Fibroblast of lung (primary cell): ENCODE measurements at regions not wholly inside any gene's neighbourhood (a gene's known extent, or its start where the extent isn't known, plus 50 kb on each side); places are given as distances from the start of the nearest gene placed in this dataset.

Experiments
- EZH2 ChIP-seq: IDR thresholded peaks from 2 replicates; pipeline ENCODE4 v1.5.1; 2012; ENCODE audit warnings: low read length, control low read depth, mild to moderate bottlenecking; ENCODE audit errors: missing control alignments
- TF ChIP-seq, protein P1 (sequence below), 2 donors: IDR thresholded peaks in 1 of 2; conservative IDR thresholded peaks in 1 of 2; 1 replicate in 1 of 2; 2 replicates in 1 of 2; pipeline ENCODE4 v1.5.1; 2011 to 2012; ENCODE audit warnings: low read length in 2 of 2, control low read depth in 1 of 2, inconsistent platforms in 1 of 2, low read depth in 1 of 2, mild to moderate bottlenecking in 1 of 2

DNA sequence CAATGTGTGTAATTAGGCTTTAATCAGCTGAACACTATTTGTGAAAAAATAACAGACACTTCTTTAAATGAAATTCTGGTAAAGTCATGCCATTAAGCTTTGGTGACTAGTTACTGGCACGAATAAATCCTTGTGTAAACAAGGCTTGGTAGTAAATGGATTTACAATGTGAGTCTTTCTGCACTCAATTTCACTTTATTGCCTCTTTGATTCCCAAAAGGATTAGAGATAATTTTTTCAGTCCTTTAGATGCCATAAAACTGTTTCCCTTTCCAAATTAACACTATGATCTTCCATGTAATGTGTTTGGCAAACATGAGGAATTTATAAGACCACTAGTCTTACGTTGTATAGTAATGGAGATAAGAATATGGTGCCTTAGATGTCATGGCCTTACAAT is 339.5 kb upstream of the DNAJC19 start:
- TF ChIP-seq, protein P1, sequence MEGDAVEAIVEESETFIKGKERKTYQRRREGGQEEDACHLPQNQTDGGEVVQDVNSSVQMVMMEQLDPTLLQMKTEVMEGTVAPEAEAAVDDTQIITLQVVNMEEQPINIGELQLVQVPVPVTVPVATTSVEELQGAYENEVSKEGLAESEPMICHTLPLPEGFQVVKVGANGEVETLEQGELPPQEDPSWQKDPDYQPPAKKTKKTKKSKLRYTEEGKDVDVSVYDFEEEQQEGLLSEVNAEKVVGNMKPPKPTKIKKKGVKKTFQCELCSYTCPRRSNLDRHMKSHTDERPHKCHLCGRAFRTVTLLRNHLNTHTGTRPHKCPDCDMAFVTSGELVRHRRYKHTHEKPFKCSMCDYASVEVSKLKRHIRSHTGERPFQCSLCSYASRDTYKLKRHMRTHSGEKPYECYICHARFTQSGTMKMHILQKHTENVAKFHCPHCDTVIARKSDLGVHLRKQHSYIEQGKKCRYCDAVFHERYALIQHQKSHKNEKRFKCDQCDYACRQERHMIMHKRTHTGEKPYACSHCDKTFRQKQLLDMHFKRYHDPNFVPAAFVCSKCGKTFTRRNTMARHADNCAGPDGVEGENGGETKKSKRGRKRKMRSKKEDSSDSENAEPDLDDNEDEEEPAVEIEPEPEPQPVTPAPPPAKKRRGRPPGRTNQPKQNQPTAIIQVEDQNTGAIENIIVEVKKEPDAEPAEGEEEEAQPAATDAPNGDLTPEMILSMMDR (conservative IDR thresholded peaks at IDR 0.05 in 1 of 2, IDR thresholded peaks at IDR 0.05 in 1 of 2; ENCODE audit: low read depth in 1 of 2, low read length in 2 of 2) = no peak
- no peak for TF ChIP-seq EZH2
